ENCODE measurements at regions not wholly inside any gene's neighbourhood (a gene's known extent, or its start where the extent isn't known, plus 50 kb on each side); places are given as distances from the start of the nearest gene placed in this dataset.

- no peak for TF ChIP-seq POLR2AphosphoS5 (IDR thresholded peaks at IDR 0.05; ENCODE audit: low read depth, low read length)
- H3K9me3 ChIP-seq (ENCODE audit: control insufficient read depth, insufficient read depth, low read depth, low read length): no peaks in the 10 kb centered on the region
- no TSS peak for BruUV-seq (replicated peaks)
- no peaks in the 10 kb centered on the region for H3K27me3 ChIP-seq (ENCODE audit: control insufficient read depth, insufficient read depth, low read length)
- POLR2A ChIA-PET: no interaction called here
- CTCF ChIA-PET: no interaction called here
- ATAC-seq (no peak), DNase-seq (ENCODE audit: low read depth, low spot score) (no peak)
- H3K36me3 ChIP-seq (ENCODE audit: control insufficient read depth, insufficient read depth, low read length): no peaks in the 10 kb centered on the region
- no peak overlapping the region for H3K27ac ChIP-seq (ENCODE audit: low read length)
- no peak overlapping the region for H3K4me3 ChIP-seq (ENCODE audit: low read depth in 2 of 2, low read length in 2 of 2)
- in situ Hi-C loops (cut with HindIII; ENCODE audit: low pct_unique_long_range_greater_than_20kb, low sequenced_read_pairs): no loop called here
- no peaks in the 10 kb centered on the region for H3K4me1 ChIP-seq (ENCODE audit: control insufficient read depth, insufficient read depth, low read length)
- intact Hi-C loops (cut with micrococcal nuclease; ENCODE audit: unreplicated experiment): no loop called here
Measured at GRCh38 chr12:58041441-58041840, 100.1 kb downstream of the ATP23 start.

GRCh38 chr12:58044966-58045365 is 103.6 kb downstream of the ATP23 start:
- BruUV-seq (replicated peaks): no TSS peak
- DNase-seq (ENCODE audit: low read depth, low spot score): no peak
- H3K9me3 ChIP-seq (ENCODE audit: control insufficient read depth, insufficient read depth, low read depth, low read length): no peaks in the 10 kb centered on the region
- H3K4me3 ChIP-seq (ENCODE audit: low read depth in 2 of 2, low read length in 2 of 2): no peak overlapping the region
- no peaks in the 10 kb centered on the region for H3K36me3 ChIP-seq (ENCODE audit: control insufficient read depth, insufficient read depth, low read length)
- in situ Hi-C loops (cut with HindIII; ENCODE audit: low pct_unique_long_range_greater_than_20kb, low sequenced_read_pairs): no loop called here
- no peaks in the 10 kb centered on the region for H3K27me3 ChIP-seq (ENCODE audit: control insufficient read depth, insufficient read depth, low read length)
- intact Hi-C loops (cut with micrococcal nuclease; ENCODE audit: unreplicated experiment): no loop called here
- H3K4me1 ChIP-seq (ENCODE audit: control insufficient read depth, insufficient read depth, low read length): no peaks in the 10 kb centered on the region
- no peak overlapping the region for H3K27ac ChIP-seq (ENCODE audit: low read length)
- ChIA-PET CTCF (no interaction called here), POLR2A (no interaction called here)
- no peak for TF ChIP-seq SIN3A (IDR thresholded peaks at IDR 0.05; ENCODE audit: borderline replicate concordance, insufficient read depth, low read depth, low read length)
- TF ChIP-seq REST (IDR thresholded peaks at IDR 0.05; ENCODE audit: insufficient read depth in 1 of 2, low read depth in 2 of 2, low read length in 1 of 2): no peak
- TF ChIP-seq POLR2AphosphoS5 (IDR thresholded peaks at IDR 0.05; ENCODE audit: low read depth, low read length): no peak
- TF ChIP-seq CTCF (IDR thresholded peaks at IDR 0.05): no peak
- TF ChIP-seq TCF7L2 (IDR thresholded peaks at IDR 0.05; ENCODE audit: low read depth, low read length): no peak
- no peak for ATAC-seq

GRCh38 chr12:58046271-58046670 is 104.9 kb downstream of the ATP23 start:
- ChIA-PET POLR2A (no interaction called here), CTCF (no interaction called here)
- ATAC-seq (no peak), DNase-seq (ENCODE audit: low read depth, low spot score) (no peak)
- Histone ChIP-seq H3K9me3 (ENCODE audit: control insufficient read depth, insufficient read depth, low read depth, low read length) (no peaks in the 10 kb centered on the region), H3K27me3 (ENCODE audit: control insufficient read depth, insufficient read depth, low read length) (no peaks in the 10 kb centered on the region), H3K4me1 (ENCODE audit: control insufficient read depth, insufficient read depth, low read length) (no peaks in the 10 kb centered on the region), H3K4me3 (ENCODE audit: low read depth in 2 of 2, low read length in 2 of 2) (no peak overlapping the region), H3K36me3 (ENCODE audit: control insufficient read depth, insufficient read depth, low read length) (no peaks in the 10 kb centered on the region), H3K27ac (ENCODE audit: low read length) (no peak overlapping the region)
- in situ Hi-C loops (cut with HindIII; ENCODE audit: low pct_unique_long_range_greater_than_20kb, low sequenced_read_pairs) (no loop called here), intact Hi-C loops (cut with micrococcal nuclease; ENCODE audit: unreplicated experiment) (no loop called here)
- BruUV-seq (replicated peaks): no TSS peak
- TF ChIP-seq REST (IDR thresholded peaks at IDR 0.05; ENCODE audit: insufficient read depth in 1 of 2, low read depth in 2 of 2, low read length in 1 of 2) (no peak), TCF7L2 (IDR thresholded peaks at IDR 0.05; ENCODE audit: low read depth, low read length) (no peak), SIN3A (IDR thresholded peaks at IDR 0.05; ENCODE audit: borderline replicate concordance, insufficient read depth, low read depth, low read length) (no peak), POLR2AphosphoS5 (IDR thresholded peaks at IDR 0.05; ENCODE audit: low read depth, low read length) (no peak), CTCF (IDR thresholded peaks at IDR 0.05) (no peak)

Measured in Panc1 (cell line).